ENCODE measurements at regions not wholly inside any gene's neighbourhood (a gene's known extent, or its start where the extent isn't known, plus 50 kb on each side); places are given as distances from the start of the nearest gene placed in this dataset.

DNA sequence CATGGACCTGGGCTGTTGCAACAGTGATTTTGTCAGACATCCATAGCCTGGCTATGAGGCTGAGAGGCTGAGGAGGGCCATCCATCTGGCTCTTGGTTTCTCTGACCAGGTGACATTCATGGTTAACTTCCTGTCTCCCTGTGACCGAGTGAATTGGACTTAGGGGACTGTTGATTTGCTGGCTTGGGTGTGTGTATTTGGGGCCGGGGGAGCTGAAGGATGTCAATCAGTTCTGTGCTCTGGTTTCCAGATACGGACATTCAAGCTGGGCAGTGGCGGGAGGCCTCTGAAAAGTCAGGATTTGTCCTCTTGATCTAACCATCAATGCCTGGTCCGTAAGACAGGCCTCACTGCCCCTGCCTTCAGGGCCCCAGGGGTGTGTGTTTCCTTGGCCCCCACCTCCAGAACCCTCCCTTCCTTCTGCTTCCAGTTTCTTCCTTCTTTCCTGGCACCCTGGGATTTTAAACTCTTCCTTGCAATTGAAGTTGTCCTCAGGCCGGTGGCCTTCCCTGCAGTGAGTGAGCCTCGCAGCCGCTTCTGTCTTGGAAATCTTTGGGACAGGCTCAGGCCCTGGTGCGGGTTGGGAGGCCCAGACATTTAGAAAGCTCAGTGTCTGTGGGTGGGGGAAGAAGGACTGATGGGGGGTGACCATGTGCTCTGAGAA, 54.7 kb upstream of the HAAO start:
- DNase-seq (no peak), ATAC-seq (ENCODE audit: poor library complexity) (no peak)
- intact Hi-C loops (cut with DNase I), result no loop called here

DNA sequence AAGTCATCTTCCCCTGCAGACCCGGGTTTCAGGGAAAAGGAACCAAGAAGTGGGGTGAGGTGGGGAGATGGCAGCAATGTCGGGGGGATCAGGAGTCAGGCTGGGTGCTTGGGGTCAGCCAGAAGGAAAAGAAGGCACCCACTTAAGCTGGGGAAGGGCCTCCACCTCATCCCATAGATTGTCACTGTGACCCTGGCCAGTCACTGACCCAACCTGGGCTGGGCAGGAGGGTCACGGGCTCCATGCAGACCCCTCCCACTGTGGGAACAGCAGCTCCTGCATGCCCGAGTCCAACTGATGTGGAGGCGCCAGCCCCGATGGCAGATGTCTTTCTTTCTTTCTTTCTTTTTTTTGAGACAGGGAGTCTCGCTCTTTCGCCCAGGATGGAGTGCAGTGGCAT, 53.6 kb upstream of the HAAO start:
- ATAC-seq (ENCODE audit: poor library complexity) (no peak), DNase-seq (no peak)
- intact Hi-C loops (cut with DNase I), result no loop called here

DNA sequence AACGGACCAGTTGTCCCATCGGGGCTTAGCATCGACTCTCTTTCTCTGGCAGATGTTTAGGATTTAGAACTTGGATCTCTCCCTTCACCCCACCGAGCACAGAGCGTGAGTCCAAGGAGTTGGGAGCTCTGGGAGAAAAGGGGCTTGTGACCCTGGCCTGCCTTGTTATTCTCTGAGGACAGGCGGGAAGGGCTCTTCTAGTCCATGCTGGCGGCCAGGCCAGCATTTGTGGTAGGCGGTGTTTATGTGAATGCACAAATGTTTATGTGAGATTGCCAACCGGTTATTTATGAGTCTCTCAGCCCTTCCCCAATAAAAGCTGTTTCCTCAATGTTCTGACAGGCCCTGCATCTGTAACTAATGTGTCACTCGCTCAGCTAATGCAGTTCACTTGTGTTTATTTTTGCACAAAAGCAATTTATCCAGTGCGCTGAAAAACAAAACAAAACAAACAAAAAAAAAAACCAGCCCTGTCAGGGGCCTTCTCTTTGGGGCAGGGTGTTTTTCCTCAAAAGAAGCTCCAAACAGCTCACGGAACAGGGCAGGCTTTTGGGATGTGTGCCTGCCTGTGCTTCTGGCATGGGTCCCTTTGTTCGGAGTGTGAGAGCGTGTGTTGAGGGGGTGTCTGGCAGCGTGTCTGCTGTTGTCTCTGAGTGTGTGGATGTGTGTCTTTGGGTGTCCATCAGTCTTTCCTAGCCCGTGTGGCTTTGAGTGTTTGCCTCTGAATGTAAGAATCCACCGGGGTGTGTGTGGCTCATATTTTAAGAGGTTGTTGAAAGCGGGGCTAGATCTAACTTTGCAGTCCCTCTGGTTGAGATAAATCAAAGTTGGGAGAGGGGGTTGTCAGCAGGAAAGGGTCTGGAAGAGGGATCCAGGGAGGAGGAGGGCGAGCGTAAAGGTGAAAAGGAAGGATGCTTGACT, 52.8 kb upstream of the HAAO start:
- intact Hi-C loops (cut with DNase I), result no loop called here
- ATAC-seq (ENCODE audit: poor library complexity) (peak; percentile 40), DNase-seq (peak; percentile 61)

DNA sequence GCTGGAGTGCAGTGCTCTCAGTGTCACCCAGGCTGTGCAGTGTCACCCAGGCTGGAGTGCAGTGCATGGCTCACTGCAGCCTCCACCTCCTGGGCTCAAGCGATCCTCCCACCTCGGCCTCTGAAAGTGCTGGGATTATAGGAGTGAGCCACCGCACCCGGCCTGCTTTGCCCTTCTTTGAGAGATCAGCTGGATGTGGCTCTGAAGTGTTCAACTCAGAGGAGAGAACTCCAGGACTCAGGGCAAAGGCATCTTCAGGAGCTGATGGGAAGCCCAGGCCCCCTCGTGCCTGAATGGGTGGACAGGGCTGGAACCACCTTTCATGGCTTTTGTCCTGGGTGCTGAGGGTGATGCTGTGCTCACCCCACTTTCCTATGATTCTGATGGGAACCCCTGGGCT, 52.0 kb upstream of the HAAO start:
- no peak for ATAC-seq (ENCODE audit: poor library complexity)
- intact Hi-C loops (cut with DNase I), result no loop called here
- DNase-seq, result no peak

DNA sequence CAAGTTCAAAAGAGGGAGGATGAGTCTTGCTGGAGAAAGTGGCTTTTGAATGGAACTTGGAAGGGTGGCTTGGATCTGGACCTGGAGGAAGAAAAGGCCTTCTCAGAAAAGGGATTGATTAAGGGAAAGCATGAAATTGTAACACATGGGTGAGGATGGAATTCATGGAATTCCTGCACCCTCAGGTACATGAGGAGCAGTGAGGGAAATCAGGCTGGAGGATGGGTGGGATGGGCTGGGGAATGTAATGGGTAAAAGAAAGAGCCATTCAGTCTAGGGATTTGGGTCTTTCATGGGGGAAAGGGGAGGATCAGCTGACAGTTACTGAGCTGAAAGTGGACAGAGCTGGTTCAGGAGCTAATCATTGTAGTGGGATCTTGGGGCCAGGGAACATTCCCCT, 51.2 kb upstream of the HAAO start:
- no peak for DNase-seq
- intact Hi-C loops (cut with DNase I), result no loop called here
- ATAC-seq (ENCODE audit: poor library complexity), result no peak

DNA sequence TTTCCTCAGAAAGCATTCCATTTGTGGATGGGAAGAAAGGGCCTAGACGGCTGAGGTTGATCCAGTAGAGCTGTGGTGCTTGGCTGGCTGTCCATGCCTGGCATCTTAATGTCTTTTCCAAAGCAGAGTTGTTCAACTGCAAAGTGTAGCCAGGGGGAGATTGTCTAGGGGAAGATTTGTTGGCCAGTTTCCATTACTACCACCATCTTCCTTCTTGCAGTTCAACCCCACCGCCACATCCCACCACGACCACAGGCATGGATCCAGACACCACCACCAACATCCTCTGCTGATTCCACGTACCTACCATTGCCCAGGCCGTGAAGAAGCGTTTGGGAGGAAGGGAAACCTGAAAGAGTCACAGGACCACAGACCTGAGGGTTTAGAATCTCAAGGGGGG, 50.7 kb upstream of the HAAO start:
- ATAC-seq (ENCODE audit: poor library complexity) (no peak), DNase-seq (no peak)
- intact Hi-C loops (cut with DNase I), result no loop called here

DNA sequence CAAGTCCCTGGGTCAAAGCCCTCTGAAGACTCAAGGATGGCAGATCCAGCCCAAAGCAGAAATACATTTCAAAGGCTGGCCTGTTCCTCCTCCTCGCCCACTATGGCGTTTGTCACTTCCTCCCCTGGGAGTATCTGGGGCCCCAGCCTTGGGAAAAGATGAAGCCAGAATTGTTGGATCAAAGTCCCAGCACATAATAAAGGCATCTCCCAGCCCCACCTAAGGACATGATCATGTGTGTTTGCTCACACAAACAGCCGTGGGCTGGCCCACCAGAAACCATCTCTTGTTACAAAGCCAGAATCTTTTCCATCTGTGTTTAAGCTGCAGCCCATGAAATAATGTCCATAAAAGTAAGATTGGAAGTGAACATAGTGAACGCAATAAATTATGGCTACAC, 50.1 kb upstream of the HAAO start:
- no peak for DNase-seq
- intact Hi-C loops (cut with DNase I), result no loop called here

More for the DNA sequence above, 50.1 kb upstream of the HAAO start:
- no peak for ATAC-seq (ENCODE audit: poor library complexity)

Data from Right ventricle myocardium superior (tissue), 1 donor.